Nephron progenitor cell (in vitro differentiated cells): ENCODE measurements at regions not wholly inside any gene's neighbourhood (a gene's known extent, or its start where the extent isn't known, plus 50 kb on each side); places are given as distances from the start of the nearest gene placed in this dataset.

Experiments used
- DNase-seq: peaks from one replicate; pipeline ENCODE4 v3.0.0; 2021
- H3K27ac Mint-ChIP-seq: 2 replicates; pipeline ENCODE4 v1.8.0; 2021; ENCODE audit warnings: mild to moderate bottlenecking, moderate library complexity, mixed read lengths
- H3K27me3 Mint-ChIP-seq: 2 replicates; pipeline ENCODE4 v1.8.0; 2021; ENCODE audit warnings: mild to moderate bottlenecking, low read depth, mixed read lengths; ENCODE audit not compliant: poor library complexity
- H3K36me3 Mint-ChIP-seq: 2 replicates; pipeline ENCODE4 v1.8.0; 2021; ENCODE audit warnings: low read depth, mixed read lengths
- H3K4me1 Mint-ChIP-seq: 2 replicates; pipeline ENCODE4 v1.8.0; 2021; ENCODE audit warnings: mixed read lengths
- H3K4me3 Mint-ChIP-seq: 2 replicates; pipeline ENCODE4 v1.8.0; 2021; ENCODE audit warnings: mild to moderate bottlenecking, moderate library complexity, mixed read lengths
- H3K9me3 Mint-ChIP-seq: 2 replicates; pipeline ENCODE4 v1.8.0; 2021; ENCODE audit warnings: mild to moderate bottlenecking, moderate library complexity, mixed read lengths
- CTCF ChIP-seq: fragments of 200-600 bp; sonication (generic); IDR thresholded peaks from 2 replicates; pipeline ENCODE4 v1.5.0; 2021; ENCODE audit warnings: antibody characterized with exemption

GRCh38 chr5:72741805-72742204, 74.7 kb upstream of the TNPO1 start:
- Mint-ChIP-seq H3K4me3 (no peak overlapping the region), H3K36me3 (no peaks in the 10 kb centered on the region), H3K27me3 (no peaks in the 10 kb centered on the region), H3K9me3 (no peaks in the 10 kb centered on the region), H3K4me1 (no peaks in the 10 kb centered on the region), H3K27ac (no peak overlapping the region)
- no peak for DNase-seq
- no peak for TF ChIP-seq CTCF

GRCh38 chr5:72733810-72734209, 82.7 kb upstream of the TNPO1 start:
- Mint-ChIP-seq H3K27ac (no peak overlapping the region), H3K9me3 (peaks cover 24% of the 10 kb centered on the region), H3K4me3 (no peak overlapping the region), H3K27me3 (peaks cover 5% of the 10 kb centered on the region), H3K4me1 (no peaks in the 10 kb centered on the region), H3K36me3 (peaks cover 2% of the 10 kb centered on the region)
- no peak for DNase-seq
- no peak for TF ChIP-seq CTCF

- Mint-ChIP-seq H3K27me3 (peaks cover 9% of the 10 kb centered on the region), H3K4me1 (peaks cover 15% of the 10 kb centered on the region), H3K36me3 (peaks cover under 1% of the 10 kb centered on the region), H3K27ac (peak overlapping the region; percentile 39), H3K9me3 (peaks cover 22% of the 10 kb centered on the region), H3K4me3 (no peak overlapping the region)
- DNase-seq = no peak
- no peak for TF ChIP-seq CTCF
Observed at GRCh38 chr5:72723581-72723980, 92.9 kb upstream of the TNPO1 start.

- peaks cover 9% of the 10 kb centered on the region for H3K27me3 Mint-ChIP-seq
- TF ChIP-seq CTCF = no peak
- DNase-seq = no peak
Observed at GRCh38 chr5:72722792-72723452, 93.5 kb upstream of the TNPO1 start.

GRCh38 chr5:72721844-72722243, 94.6 kb upstream of the TNPO1 start:
- DNase-seq = no peak
- Mint-ChIP-seq H3K27ac (peak overlapping the region; percentile 73), H3K4me1 (peaks cover 15% of the 10 kb centered on the region), H3K4me3 (no peak overlapping the region), H3K27me3 (peaks cover 9% of the 10 kb centered on the region), H3K36me3 (no peaks in the 10 kb centered on the region), H3K9me3 (peaks cover 11% of the 10 kb centered on the region)
- no peak for TF ChIP-seq CTCF

More at GRCh38 chr5:72722792-72723452, 93.5 kb upstream of the TNPO1 start:
- Mint-ChIP-seq H3K4me1 (peaks cover 15% of the 10 kb centered on the region), H3K36me3 (no peaks in the 10 kb centered on the region), H3K4me3 (no peak overlapping the region), H3K27ac (no peak overlapping the region), H3K9me3 (peaks cover 19% of the 10 kb centered on the region)

GRCh38 chr5:72720205-72720604, 96.3 kb upstream of the TNPO1 start:
- Mint-ChIP-seq H3K36me3 (no peaks in the 10 kb centered on the region), H3K27ac (no peak overlapping the region), H3K4me1 (peaks cover 15% of the 10 kb centered on the region), H3K27me3 (peaks cover 4% of the 10 kb centered on the region), H3K4me3 (no peak overlapping the region), H3K9me3 (no peaks in the 10 kb centered on the region)
- DNase-seq = no peak
- TF ChIP-seq CTCF = no peak
